HG02885 (cell line): ENCODE measurements at regions not wholly inside any gene's neighbourhood (a gene's known extent, or its start where the extent isn't known, plus 50 kb on each side); places are given as distances from the start of the nearest gene placed in this dataset.
"Not testable (repeated sequence)": the region's sequence is repeated elsewhere in the genome, so short reads cannot be mapped to it uniquely, and the experiment has no call there.

Experiments
- ATAC-seq: cut with Tn5 transposase; IDR thresholded peaks from one replicate; pipeline ENCODE4 v1.9.1; 2021; ENCODE audit warnings: mild to moderate bottlenecking; ENCODE audit not compliant: unreplicated experiment, poor library complexity

GRCh38 chr6:137706083-137706750 lies 160.8 kb upstream of the TNFAIP3 start:
- ATAC-seq: no peak

GRCh38 chr6:137707038-137707589 lies 159.9 kb upstream of the TNFAIP3 start:
- ATAC-seq: no peak

DNA sequence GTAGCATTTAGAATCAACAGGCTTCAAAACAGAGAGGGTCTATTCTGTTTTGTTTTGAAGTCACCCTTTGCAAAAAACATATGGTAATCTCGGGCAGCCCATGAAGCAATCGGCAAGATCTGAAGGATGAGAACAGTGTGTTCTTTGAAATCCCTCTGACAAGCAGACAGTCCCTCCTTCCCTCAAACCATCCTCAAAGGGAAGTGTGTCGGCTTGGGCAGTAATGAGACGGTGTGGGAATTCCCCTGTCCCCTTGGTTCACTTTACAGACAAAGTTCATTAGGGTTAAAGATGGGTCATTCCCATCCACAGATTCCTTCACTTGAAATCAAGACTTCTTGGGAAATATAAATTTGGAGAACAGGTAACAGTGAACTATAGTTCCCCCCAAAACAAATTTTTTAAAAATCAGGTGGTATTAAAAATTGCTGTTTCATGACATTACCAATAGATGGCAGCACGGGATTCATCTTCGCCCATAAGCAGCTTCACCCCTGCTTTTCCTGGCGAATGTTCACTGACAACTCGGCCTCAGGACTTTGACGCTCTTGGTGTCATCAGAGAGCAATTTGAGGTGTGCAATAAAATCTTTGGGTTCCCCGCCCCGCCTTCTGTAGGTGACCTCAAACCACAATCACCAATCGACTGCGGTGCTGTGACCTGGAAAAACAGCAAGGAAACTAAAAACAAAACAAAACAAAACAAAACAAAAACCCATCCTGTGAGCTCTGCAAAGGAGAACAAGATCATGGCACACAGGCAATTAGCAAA lies 159.3 kb upstream of the TNFAIP3 start:
- peak; percentile 67 for ATAC-seq

DNA sequence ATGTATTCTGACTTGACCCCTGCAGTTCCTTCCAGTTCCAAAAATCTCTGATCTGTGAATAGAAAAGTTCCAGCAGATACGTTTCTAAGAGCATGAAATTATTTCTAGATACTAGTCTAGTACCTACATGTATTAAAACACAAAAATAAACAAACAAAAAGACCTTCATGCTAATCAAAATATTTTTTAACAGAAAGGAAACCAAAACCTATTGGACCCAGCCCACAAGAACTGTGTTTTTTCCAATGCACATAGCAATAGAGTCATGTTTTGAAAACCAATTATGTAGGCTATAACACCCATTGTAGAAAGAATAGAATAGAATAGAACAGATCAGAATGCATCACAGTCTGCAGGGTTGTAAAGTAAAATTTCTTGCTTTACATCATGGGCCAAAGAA lies 158.6 kb upstream of the TNFAIP3 start:
- ATAC-seq: no peak

GRCh38 chr6:137709424-137710236 lies 157.4 kb upstream of the TNFAIP3 start:
- ATAC-seq: no peak

DNA sequence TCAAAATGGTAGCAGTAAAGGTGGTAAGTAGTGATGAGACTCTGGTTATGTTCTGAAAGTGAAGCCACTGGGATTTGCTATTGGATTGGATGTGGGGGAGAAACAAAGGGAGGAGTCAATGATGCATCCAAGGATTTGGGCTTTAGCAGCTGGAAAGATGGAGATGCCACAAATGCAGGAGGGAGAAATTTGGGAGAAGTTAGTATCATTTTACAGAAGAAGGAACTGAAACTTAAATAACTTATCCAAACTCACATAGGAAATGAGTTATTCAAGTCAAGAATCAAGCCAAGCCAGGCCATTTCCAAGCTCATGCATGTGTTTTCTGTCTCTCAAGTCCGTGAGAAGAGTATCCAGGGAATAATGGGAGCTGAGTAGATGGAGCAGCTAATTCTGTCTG lies 155.1 kb upstream of the TNFAIP3 start:
- ATAC-seq: no peak

DNA sequence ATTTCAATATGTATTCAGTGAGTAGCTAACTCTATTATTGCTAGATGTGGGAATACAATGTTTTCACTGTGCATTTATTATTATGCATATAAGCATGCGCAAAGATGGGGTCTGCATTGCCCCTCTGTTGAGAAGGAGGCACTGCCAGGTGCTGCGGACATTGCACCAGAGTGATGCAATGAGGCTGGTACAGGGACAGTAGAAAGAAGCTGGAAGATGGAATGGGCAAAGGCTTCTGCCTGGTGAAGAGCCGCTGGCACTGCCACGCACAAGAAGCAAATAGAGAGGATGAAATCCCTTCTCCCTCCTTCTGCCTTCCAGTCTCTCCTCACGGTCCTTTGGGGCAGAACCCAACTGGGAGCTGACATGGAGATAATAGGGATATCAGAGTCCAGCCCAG lies 154.5 kb upstream of the TNFAIP3 start:
- no peak for ATAC-seq

DNA sequence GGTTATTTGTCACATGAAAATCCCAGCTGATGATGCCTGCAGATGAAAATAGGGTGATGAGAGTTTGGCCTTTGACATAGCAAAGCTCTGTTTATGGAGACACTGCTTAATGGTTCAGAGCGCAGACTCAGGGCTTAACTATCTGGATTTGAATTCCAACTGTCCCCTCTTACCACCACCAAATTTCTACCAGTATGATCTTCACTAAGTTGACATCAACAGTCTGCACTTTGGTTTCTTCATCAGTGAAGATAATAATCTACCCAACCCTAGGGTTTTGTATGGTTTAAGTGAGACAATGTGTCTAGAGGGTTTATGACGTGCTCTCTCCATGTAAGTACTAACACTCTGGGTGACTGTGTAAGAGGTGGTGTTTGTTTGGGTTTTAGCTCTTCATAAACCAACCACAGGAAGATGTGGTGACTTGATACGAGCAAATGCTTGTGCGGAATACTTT lies 151.4 kb upstream of the TNFAIP3 start:
- ATAC-seq: no peak

- ATAC-seq: no peak
Measured at GRCh38 chr6:137717074-137718073, 149.7 kb upstream of the TNFAIP3 start.

DNA sequence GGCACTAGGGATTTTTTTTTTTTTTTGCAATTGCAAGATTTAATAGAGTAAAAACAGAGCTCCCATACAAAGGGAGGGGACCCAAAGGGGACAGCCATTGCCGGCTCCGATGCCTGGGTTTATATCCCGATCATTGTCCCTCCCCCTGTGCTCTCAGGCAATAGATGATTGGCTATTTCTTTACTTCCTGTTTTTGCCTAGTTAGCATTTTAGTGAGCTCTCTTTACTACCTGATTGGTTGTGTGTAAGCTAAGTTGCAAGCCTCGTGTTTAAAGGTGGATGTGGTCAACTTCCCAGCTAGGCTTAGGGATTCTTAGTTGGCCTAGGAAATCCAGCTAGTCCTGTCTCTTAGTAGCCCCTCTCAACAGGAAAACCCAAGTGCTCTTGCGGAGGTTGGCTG lies 148.2 kb upstream of the TNFAIP3 start:
- ATAC-seq: not testable (repeated sequence)

- ATAC-seq: no peak
Measured at GRCh38 chr6:137722749-137723272, 144.2 kb upstream of the TNFAIP3 start.

DNA sequence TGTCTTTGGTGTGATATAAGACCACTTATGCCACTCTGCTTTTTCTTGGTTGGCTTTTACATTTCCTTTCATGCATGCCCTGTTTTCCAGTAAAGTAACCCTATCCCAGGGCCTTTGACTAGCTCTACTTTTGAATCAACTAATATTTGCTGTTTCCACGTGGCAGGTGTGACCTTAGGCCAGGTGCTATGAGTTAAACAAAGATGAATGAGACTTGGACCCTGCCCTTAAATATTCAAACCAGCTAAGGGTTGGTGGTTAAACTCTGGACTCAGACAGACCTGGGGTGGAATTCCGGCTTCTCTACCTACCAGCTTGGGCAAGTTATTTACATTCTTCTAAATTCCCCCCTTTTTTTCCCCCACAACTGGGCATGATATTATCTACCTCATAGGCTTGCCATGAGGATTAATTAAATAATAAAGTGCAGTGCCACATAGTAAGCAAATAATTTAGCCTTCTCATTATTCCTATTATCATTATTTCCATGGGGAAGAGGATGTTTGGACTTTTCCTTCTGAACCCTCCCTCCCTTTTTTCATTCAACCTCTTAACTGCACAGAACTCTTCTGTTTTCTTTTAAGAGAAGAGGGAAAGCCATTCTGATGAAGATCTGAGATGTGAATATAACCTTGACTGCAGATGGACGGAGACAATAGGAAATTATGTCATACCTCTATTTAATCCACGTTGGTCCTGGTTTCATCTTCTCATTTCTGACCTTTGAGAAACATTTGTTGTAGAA lies 143.6 kb upstream of the TNFAIP3 start:
- ATAC-seq: no peak

- ATAC-seq: no peak
Measured at GRCh38 chr6:137724018-137724403, 143.0 kb upstream of the TNFAIP3 start.

DNA sequence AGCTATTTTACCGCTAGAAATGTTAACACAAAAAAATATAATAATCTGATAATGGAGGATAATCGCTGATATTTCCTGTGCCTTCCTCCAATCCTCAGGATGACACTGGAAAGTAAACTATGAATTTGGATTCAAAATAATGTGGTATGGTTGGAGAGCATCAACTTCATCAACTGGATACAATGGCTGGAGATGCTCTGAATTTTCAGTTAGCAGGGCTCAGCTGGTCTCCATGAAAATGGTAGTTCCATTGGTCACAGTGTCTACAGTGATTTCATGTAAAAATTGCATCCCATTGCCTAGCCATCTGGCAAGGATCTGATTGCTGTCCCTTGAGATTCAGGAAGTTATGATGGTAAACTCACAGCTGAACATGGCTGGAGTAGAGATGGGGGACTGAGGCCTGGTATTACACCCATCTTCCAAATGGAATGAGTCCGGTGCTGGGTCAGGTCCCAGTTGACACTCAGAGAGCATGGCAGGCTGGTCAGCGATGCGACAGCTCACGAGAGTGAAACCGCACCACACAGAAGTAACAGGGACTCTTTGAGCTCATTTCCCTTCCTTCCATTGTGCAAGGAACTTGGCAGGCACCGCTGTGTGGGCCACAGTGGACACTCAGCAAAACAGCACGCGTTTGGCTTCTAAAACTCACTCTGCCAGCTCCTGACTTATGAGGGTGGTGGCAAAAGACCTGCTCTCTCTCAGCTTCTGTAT lies 142.4 kb upstream of the TNFAIP3 start:
- ATAC-seq: no peak

DNA sequence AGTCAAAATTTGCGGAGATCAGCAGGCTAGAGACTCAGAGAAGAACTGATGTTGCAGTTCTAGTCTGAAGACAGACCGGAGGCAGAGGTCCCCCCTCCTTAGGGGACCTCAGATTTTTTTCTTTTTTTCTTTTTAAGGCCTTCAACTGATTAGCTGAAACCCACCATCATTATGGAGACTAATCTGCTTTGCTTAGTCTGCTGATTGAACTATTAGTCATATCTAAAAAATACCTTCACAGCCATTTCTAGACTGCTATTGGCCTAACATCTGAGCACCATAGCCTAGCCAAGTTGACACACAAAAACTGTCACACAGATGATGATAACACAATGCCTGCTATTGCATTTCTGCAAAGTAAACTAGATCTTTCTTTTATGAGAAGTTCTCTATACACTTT lies 141.1 kb upstream of the TNFAIP3 start:
- no peak for ATAC-seq

DNA sequence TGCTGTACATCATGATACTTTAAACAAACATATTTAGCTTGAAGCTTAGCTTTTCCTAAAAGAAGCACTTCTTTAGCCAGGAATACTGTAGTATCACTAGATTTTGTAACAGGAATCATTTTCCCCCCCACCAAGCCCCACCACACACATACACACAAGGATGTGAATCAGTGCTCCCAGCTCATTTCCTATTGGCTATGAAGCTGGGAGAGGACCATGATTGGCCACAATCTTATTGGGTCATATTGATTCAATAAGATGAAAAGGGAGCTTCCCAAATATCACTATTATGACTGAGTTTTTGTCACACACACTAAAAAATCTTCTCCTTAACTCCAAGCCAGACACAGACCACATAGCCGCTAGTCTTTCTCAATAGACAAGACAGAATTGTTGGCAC lies 140.5 kb upstream of the TNFAIP3 start:
- ATAC-seq: no peak

GRCh38 chr6:137727216-137727765 lies 139.8 kb upstream of the TNFAIP3 start:
- ATAC-seq: no peak
